ENCODE measurements at regions not wholly inside any gene's neighbourhood (a gene's known extent, or its start where the extent isn't known, plus 50 kb on each side); places are given as distances from the start of the nearest gene placed in this dataset.
"Not testable (repeated sequence)": the region's sequence is repeated elsewhere in the genome, so short reads cannot be mapped to it uniquely, and the experiment has no call there.

GRCh38 chr5:45171563-45171962 is 362.8 kb downstream of the MRPS30 start:
- Mint-ChIP-seq H3K36me3 (ENCODE audit: low read depth) (no peaks in the 10 kb centered on the region), H3K4me1 (no peaks in the 10 kb centered on the region), H3K9me3 (peaks cover 12% of the 10 kb centered on the region), H3K4me3 (no peak overlapping the region), H3K27me3 (no peaks in the 10 kb centered on the region), H3K27ac (no peak overlapping the region)
- DNase-seq (no peak), ATAC-seq (no peak)

GRCh38 chr5:45172634-45173033 is 363.9 kb downstream of the MRPS30 start:
- H3K9me3 Mint-ChIP-seq; H3K36me3 Mint-ChIP-seq (ENCODE audit: low read depth); H3K27ac Mint-ChIP-seq; H3K27me3 Mint-ChIP-seq; DNase-seq; ATAC-seq; H3K4me1 Mint-ChIP-seq; H3K4me3 Mint-ChIP-seq: not testable (repeated sequence)

GRCh38 chr5:45179686-45180085 is 370.9 kb downstream of the MRPS30 start:
- Mint-ChIP-seq H3K27ac (no peak overlapping the region), H3K27me3 (no peaks in the 10 kb centered on the region), H3K36me3 (ENCODE audit: low read depth) (no peaks in the 10 kb centered on the region), H3K4me1 (no peaks in the 10 kb centered on the region), H3K4me3 (no peak overlapping the region), H3K9me3 (peaks cover 28% of the 10 kb centered on the region)
- DNase-seq (no peak), ATAC-seq (no peak)

GRCh38 chr5:45189042-45189441 is 380.3 kb downstream of the MRPS30 start:
- H3K4me1 Mint-ChIP-seq, result no peaks in the 10 kb centered on the region
- ATAC-seq, result no peak
- no peak overlapping the region for H3K27ac Mint-ChIP-seq
- H3K9me3 Mint-ChIP-seq, result peaks cover 11% of the 10 kb centered on the region
- no peaks in the 10 kb centered on the region for H3K36me3 Mint-ChIP-seq (ENCODE audit: low read depth)
- no peak overlapping the region for H3K4me3 Mint-ChIP-seq
- H3K27me3 Mint-ChIP-seq, result no peaks in the 10 kb centered on the region
- DNase-seq, result no peak

GRCh38 chr5:45189481-45189880 is 380.7 kb downstream of the MRPS30 start:
- H3K27ac Mint-ChIP-seq, result no peak overlapping the region
- no peaks in the 10 kb centered on the region for H3K27me3 Mint-ChIP-seq
- H3K4me3 Mint-ChIP-seq, result no peak overlapping the region
- no peak for DNase-seq
- H3K9me3 Mint-ChIP-seq, result peaks cover 9% of the 10 kb centered on the region
- ATAC-seq, result no peak
- H3K36me3 Mint-ChIP-seq (ENCODE audit: low read depth), result no peaks in the 10 kb centered on the region
- no peaks in the 10 kb centered on the region for H3K4me1 Mint-ChIP-seq

- no peak for DNase-seq
- H3K36me3 Mint-ChIP-seq (ENCODE audit: low read depth), result no peaks in the 10 kb centered on the region
- no peaks in the 10 kb centered on the region for H3K27me3 Mint-ChIP-seq
- no peak for ATAC-seq
- no peak overlapping the region for H3K27ac Mint-ChIP-seq
- peaks cover 19% of the 10 kb centered on the region for H3K9me3 Mint-ChIP-seq
- no peak overlapping the region for H3K4me3 Mint-ChIP-seq
- H3K4me1 Mint-ChIP-seq, result no peaks in the 10 kb centered on the region
Observed at GRCh38 chr5:45195026-45195425, 386.3 kb downstream of the MRPS30 start.

All from activated naive CD8-positive, alpha-beta T cell treated with anti-CD3 and anti-CD28 coated beads, Interleukin-2, amount 50 U/mL, for 24 hours (primary cell).